CD4-positive, alpha-beta T cell (primary cell): ENCODE measurements at regions not wholly inside any gene's neighbourhood (a gene's known extent, or its start where the extent isn't known, plus 50 kb on each side); places are given as distances from the start of the nearest gene placed in this dataset.

Experiments
- ATAC-seq: fragments of 200-7000 bp; cut with Tn5 transposase; one replicate; pipeline ENCODE4 v1.10.0; 2022; ENCODE audit warnings: mild to moderate bottlenecking; ENCODE audit not compliant: poor library complexity
- CTCF ChIA-PET: fragments of 350-600 bp; sonication (Branson Sonifier 250); formaldehyde crosslinking; loops from one replicate; lab custom pipeline; 2021; ENCODE audit warnings: antibody characterized with exemption, inconsistent platforms; lab: Charles Lee
- POLR2A ChIA-PET: fragments of 350-600 bp; sonication (Branson Sonifier 250); formaldehyde crosslinking; loops from one replicate; lab custom pipeline; 2021; ENCODE audit warnings: antibody characterized with exemption, inconsistent platforms; lab: Charles Lee
- DNase-seq, 14 experiments: peaks; one replicate each; pipeline ENCODE4 v3.0.0-alpha.2; 2013 to 2020; ENCODE audit warnings: mixed read lengths in 2 of 14
- H3K27ac ChIP-seq, 2 donors: one replicate each; pipeline versions ENCODE4 v1.5.1 to v1.7.0; 2013; ENCODE audit warnings: low read length in 2 of 2, low read depth in 1 of 2, mild to moderate bottlenecking in 1 of 2
- H3K27me3 ChIP-seq, 2 experiments: 1 replicate in 1 of 2; 2 replicates in 1 of 2; pipeline versions ENCODE4 v1.6.1 to v1.7.0; 2013; ENCODE audit warnings: low read length in 2 of 2, control low read depth in 1 of 2, mild to moderate bottlenecking in 1 of 2, moderate library complexity in 1 of 2; ENCODE audit not compliant: insufficient read depth in 2 of 2, control insufficient read depth in 1 of 2
- H3K36me3 ChIP-seq: one replicate; pipeline ENCODE4 v1.6.1; 2013; ENCODE audit warnings: low read length, control low read depth; ENCODE audit not compliant: insufficient read depth
- H3K4me1 ChIP-seq: one replicate; pipeline ENCODE4 v1.6.1; 2013; ENCODE audit warnings: low read length, control low read depth; ENCODE audit not compliant: insufficient read depth
- H3K4me3 ChIP-seq: one replicate; pipeline ENCODE4 v1.5.1; 2013; ENCODE audit warnings: mild to moderate bottlenecking, low read length, moderate library complexity
- H3K9me3 ChIP-seq, 2 experiments: 1 replicate in 1 of 2; 2 replicates in 1 of 2; pipeline versions ENCODE4 v1.6.1 to v1.7.0; 2013; ENCODE audit warnings: low read length in 2 of 2, mild to moderate bottlenecking in 2 of 2, control low read depth in 1 of 2, moderate library complexity in 1 of 2; ENCODE audit not compliant: control insufficient read depth in 1 of 2, insufficient read depth in 1 of 2
- H3K27ac Mint-ChIP-seq: one replicate; pipeline ENCODE4 v1.8.0; 2020; ENCODE audit warnings: mixed read lengths
- H3K27me3 Mint-ChIP-seq: one replicate; pipeline ENCODE4 v1.8.0; 2021; ENCODE audit warnings: mixed read lengths
- H3K36me3 Mint-ChIP-seq: one replicate; pipeline ENCODE4 v1.8.0; 2021; ENCODE audit warnings: low read depth, mixed read lengths
- H3K4me1 Mint-ChIP-seq: one replicate; pipeline ENCODE4 v1.8.0; 2021; ENCODE audit warnings: low read depth, mixed read lengths
- H3K4me3 Mint-ChIP-seq: one replicate; pipeline ENCODE4 v1.8.0; 2020; ENCODE audit warnings: mild to moderate bottlenecking, mixed read lengths
- H3K9me3 Mint-ChIP-seq: one replicate; pipeline ENCODE4 v1.8.0; 2020; ENCODE audit warnings: mixed read lengths
- CTCF ChIP-seq: fragments of 200-600 bp; IDR thresholded peaks from one replicate; pipeline ENCODE4 v1.8.0; 2022; ENCODE audit warnings: antibody characterized with exemption, mild to moderate bottlenecking
- intact Hi-C, 2 experiments: fragments of 100-400 bp; cut with DNase I in 1 of 2; cut with micrococcal nuclease in 1 of 2; formaldehyde crosslinking; loops; one replicate each; pipeline versions ENCODE4 v1.15.1 to v1.9.0; 2023 to 2025; cut with DNase I, micrococcal nuclease

GRCh38 chr10:65778753-65779152 lies 1147.1 kb upstream of the LRRTM3 start:
- no peaks in the 10 kb centered on the region for H3K36me3 Mint-ChIP-seq
- CTCF ChIA-PET = no interaction called here

GRCh38 chr10:65779985-65780384 lies 1145.9 kb upstream of the LRRTM3 start:
- POLR2A ChIA-PET = no interaction called here
- H3K4me1 Mint-ChIP-seq = no peaks in the 10 kb centered on the region
- no peaks in the 10 kb centered on the region for H3K4me1 ChIP-seq
- H3K36me3 Mint-ChIP-seq = no peaks in the 10 kb centered on the region
- TF ChIP-seq CTCF = no peak
- no peak overlapping the region for H3K4me3 Mint-ChIP-seq
- no peaks in the 10 kb centered on the region for H3K27me3 ChIP-seq
- CTCF ChIA-PET = no interaction called here
- no peak overlapping the region for H3K4me3 ChIP-seq
- intact Hi-C loops = no loop called here
- H3K9me3 ChIP-seq = peaks cover 0 to 20% of the 10 kb centered on the region in 2 experiments
- no peak overlapping the region for H3K27ac Mint-ChIP-seq
- no peaks in the 10 kb centered on the region for H3K36me3 ChIP-seq
- DNase-seq = no peak
- no peak for ATAC-seq
- no peaks in the 10 kb centered on the region for H3K27me3 Mint-ChIP-seq
- no peak overlapping the region for H3K27ac ChIP-seq
- H3K9me3 Mint-ChIP-seq = no peaks in the 10 kb centered on the region

More at GRCh38 chr10:65778753-65779152, 1147.1 kb upstream of the LRRTM3 start:
- no peaks in the 10 kb centered on the region for H3K4me1 ChIP-seq
- H3K36me3 ChIP-seq = no peaks in the 10 kb centered on the region
- no peak for ATAC-seq
- no peaks in the 10 kb centered on the region for H3K27me3 Mint-ChIP-seq
- intact Hi-C loops = no loop called here
- no peak overlapping the region for H3K4me3 ChIP-seq
- peaks cover 0 to 20% of the 10 kb centered on the region in 2 experiments for H3K9me3 ChIP-seq
- peak in 1 of 14 experiments; percentile 3 for DNase-seq
- H3K4me1 Mint-ChIP-seq = no peaks in the 10 kb centered on the region
- POLR2A ChIA-PET = no interaction called here
- no peak overlapping the region for H3K27ac Mint-ChIP-seq
- H3K27me3 ChIP-seq = no peaks in the 10 kb centered on the region
- no peak overlapping the region for H3K27ac ChIP-seq
- peaks cover 4% of the 10 kb centered on the region for H3K9me3 Mint-ChIP-seq
- H3K4me3 Mint-ChIP-seq = no peak overlapping the region
- TF ChIP-seq CTCF = no peak

- no peaks in the 10 kb centered on the region for H3K36me3 Mint-ChIP-seq
- no peak overlapping the region for H3K4me3 Mint-ChIP-seq
- no peak for TF ChIP-seq CTCF
- H3K9me3 Mint-ChIP-seq = peaks cover 6% of the 10 kb centered on the region
- Histone ChIP-seq H3K4me1 (no peaks in the 10 kb centered on the region), H3K9me3 (peaks cover 0 to 4% of the 10 kb centered on the region in 2 experiments), H3K4me3 (no peak overlapping the region), H3K27me3 (no peaks in the 10 kb centered on the region), H3K27ac (no peak overlapping the region), H3K36me3 (no peaks in the 10 kb centered on the region)
- ChIA-PET CTCF (no interaction called here), POLR2A (no interaction called here)
- intact Hi-C loops = no loop called here
- no peaks in the 10 kb centered on the region for H3K4me1 Mint-ChIP-seq
- no peak for DNase-seq
- no peaks in the 10 kb centered on the region for H3K27me3 Mint-ChIP-seq
- no peak for ATAC-seq
- H3K27ac Mint-ChIP-seq = no peak overlapping the region
Observed at GRCh38 chr10:65786279-65786678, 1139.6 kb upstream of the LRRTM3 start.
